ENCODE measurements at regions not wholly inside any gene's neighbourhood (a gene's known extent, or its start where the extent isn't known, plus 50 kb on each side); places are given as distances from the start of the nearest gene placed in this dataset.

- ATAC-seq (no peak), DNase-seq (no peak)
- no peaks in the 10 kb centered on the region for H3K4me1 Mint-ChIP-seq
- H3K9me3 Mint-ChIP-seq (ENCODE audit: low read depth) = peaks cover 3% of the 10 kb centered on the region
- no peak overlapping the region for H3K27ac Mint-ChIP-seq
- no peaks in the 10 kb centered on the region for H3K36me3 Mint-ChIP-seq (ENCODE audit: low read depth)
- no peak overlapping the region for H3K4me3 Mint-ChIP-seq
- ChIA-PET POLR2A (no interaction called here), CTCF (no interaction called here)
- peaks cover 8% of the 10 kb centered on the region for H3K27me3 Mint-ChIP-seq
- intact Hi-C loops (cut with DNase I, micrococcal nuclease) = no loop called here
These were observed 424.7 kb upstream of the TMPO start for GRCh38 chr12:98090731-98091130.

- intact Hi-C loops (cut with DNase I, micrococcal nuclease) = no loop called here
- ChIA-PET POLR2A (no interaction called here), CTCF (no interaction called here)
- H3K4me1 Mint-ChIP-seq = no peaks in the 10 kb centered on the region
- H3K9me3 Mint-ChIP-seq (ENCODE audit: low read depth) = no peaks in the 10 kb centered on the region
- H3K27me3 Mint-ChIP-seq = peaks cover 6% of the 10 kb centered on the region
- DNase-seq (no peak), ATAC-seq (no peak)
- no peak overlapping the region for H3K4me3 Mint-ChIP-seq
- no peak overlapping the region for H3K27ac Mint-ChIP-seq
- no peaks in the 10 kb centered on the region for H3K36me3 Mint-ChIP-seq (ENCODE audit: low read depth)
These were observed 419.0 kb upstream of the TMPO start for GRCh38 chr12:98096436-98096835.

DNA sequence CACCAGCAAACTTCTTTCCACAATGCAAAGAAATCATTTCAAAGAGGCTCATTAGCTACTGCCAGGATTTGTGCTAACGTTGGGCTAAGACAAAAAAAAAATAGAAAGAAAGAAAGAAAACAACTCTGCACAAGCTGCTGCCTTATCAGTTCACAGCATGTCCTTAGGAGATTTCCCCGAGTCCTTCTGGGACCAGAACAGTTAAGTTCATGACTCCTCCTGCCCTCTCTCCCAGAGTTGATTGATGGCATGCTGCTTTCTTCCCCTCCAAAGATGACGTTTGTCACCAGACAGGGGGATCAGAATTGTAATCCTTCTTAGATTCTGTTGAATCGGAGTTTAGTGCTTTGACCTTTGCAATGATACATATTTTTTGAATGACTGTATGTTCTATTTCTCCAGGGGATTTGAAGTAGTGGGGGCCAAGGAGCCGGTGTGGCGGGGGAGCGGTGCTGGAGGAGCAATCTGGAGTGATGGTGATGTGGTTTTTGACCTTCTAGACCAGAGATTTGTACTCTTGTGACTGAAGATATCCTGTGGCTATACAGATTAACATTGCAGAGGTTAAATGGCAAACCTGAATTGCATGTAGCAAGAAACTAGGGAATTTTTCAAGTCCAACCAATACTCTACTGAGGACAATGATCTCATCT lies 409.2 kb upstream of the TMPO start:
- ChIA-PET CTCF (no interaction called here), POLR2A (no interaction called here)
- ATAC-seq = no peak
- H3K36me3 Mint-ChIP-seq (ENCODE audit: low read depth) = no peaks in the 10 kb centered on the region
- intact Hi-C loops (cut with DNase I, micrococcal nuclease) = no loop called here
- H3K27me3 Mint-ChIP-seq = peaks cover 2% of the 10 kb centered on the region
- H3K4me1 Mint-ChIP-seq = no peaks in the 10 kb centered on the region
- DNase-seq = no peak
- no peak overlapping the region for H3K27ac Mint-ChIP-seq
- no peak overlapping the region for H3K4me3 Mint-ChIP-seq
- H3K9me3 Mint-ChIP-seq (ENCODE audit: low read depth) = no peaks in the 10 kb centered on the region

GRCh38 chr12:98109266-98109665 lies 406.1 kb upstream of the TMPO start:
- intact Hi-C loops (cut with DNase I, micrococcal nuclease) = no loop called here
- POLR2A ChIA-PET = no interaction called here
- ATAC-seq (no peak), DNase-seq (no peak)
- CTCF ChIA-PET = no interaction called here
- H3K4me3 Mint-ChIP-seq = no peak overlapping the region
- no peaks in the 10 kb centered on the region for H3K4me1 Mint-ChIP-seq
- no peak overlapping the region for H3K27ac Mint-ChIP-seq
- no peaks in the 10 kb centered on the region for H3K9me3 Mint-ChIP-seq (ENCODE audit: low read depth)
- H3K36me3 Mint-ChIP-seq (ENCODE audit: low read depth) = no peaks in the 10 kb centered on the region
- H3K27me3 Mint-ChIP-seq = peaks cover 2% of the 10 kb centered on the region

DNA sequence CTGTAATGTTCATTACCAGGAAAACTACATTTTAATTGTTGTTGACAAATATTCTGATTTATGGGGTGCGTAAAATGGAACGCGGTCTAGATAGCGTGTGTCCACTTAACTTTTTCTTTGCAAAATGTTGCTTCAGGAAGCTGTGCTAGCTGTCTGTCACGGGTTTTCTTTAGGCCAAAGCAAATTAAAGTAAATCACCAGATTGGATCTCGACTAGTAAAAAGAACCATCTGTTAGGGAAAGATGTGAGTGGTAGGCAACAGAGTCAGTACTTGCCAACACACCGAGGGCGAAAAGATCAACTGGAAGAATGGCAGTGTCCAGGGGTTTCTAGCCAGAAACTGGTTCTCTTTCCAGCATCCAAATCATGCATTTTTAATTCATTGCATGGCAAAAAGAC lies 404.9 kb upstream of the TMPO start:
- Mint-ChIP-seq H3K27me3 (no peaks in the 10 kb centered on the region), H3K4me1 (no peaks in the 10 kb centered on the region), H3K4me3 (no peak overlapping the region), H3K9me3 (ENCODE audit: low read depth) (no peaks in the 10 kb centered on the region), H3K27ac (no peak overlapping the region), H3K36me3 (ENCODE audit: low read depth) (no peaks in the 10 kb centered on the region)
- ATAC-seq (no peak), DNase-seq (no peak)
- intact Hi-C loops (cut with DNase I, micrococcal nuclease) = no loop called here
- ChIA-PET CTCF (no interaction called here), POLR2A (no interaction called here)

- no peaks in the 10 kb centered on the region for H3K36me3 Mint-ChIP-seq (ENCODE audit: low read depth)
- H3K4me3 Mint-ChIP-seq = no peak overlapping the region
- CTCF ChIA-PET = no interaction called here
- no peak overlapping the region for H3K27ac Mint-ChIP-seq
- no peak for ATAC-seq
- no peak for DNase-seq
- peaks cover 2% of the 10 kb centered on the region for H3K27me3 Mint-ChIP-seq
- intact Hi-C loops (cut with DNase I, micrococcal nuclease) = no loop called here
- no peaks in the 10 kb centered on the region for H3K4me1 Mint-ChIP-seq
- no peaks in the 10 kb centered on the region for H3K9me3 Mint-ChIP-seq (ENCODE audit: low read depth)
- POLR2A ChIA-PET = no interaction called here
These were observed 401.8 kb upstream of the TMPO start for GRCh38 chr12:98113548-98113947.

DNA sequence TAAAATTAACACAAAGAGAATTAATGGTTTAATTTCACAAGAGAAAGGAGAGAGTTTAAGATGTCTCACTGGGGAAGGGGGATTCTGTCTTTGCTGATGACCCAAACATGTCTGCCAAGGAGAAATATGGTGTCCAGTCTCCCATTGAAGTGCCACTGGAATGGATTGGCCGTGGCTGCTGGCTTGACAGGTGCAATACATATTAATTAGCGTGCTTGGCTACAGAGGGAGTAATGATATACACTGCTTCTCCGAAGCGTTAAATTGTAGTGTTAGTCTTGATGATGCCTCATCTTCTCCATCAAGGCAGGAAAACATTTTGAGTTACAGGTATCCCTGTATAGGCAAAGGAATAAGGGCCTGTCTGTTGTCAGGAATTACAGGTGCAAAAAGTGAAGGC lies 393.4 kb upstream of the TMPO start:
- intact Hi-C loops (cut with DNase I, micrococcal nuclease) = no loop called here
- DNase-seq (no peak), ATAC-seq (no peak)
- POLR2A ChIA-PET = no interaction called here
- CTCF ChIA-PET = no interaction called here
- Mint-ChIP-seq H3K27me3 (peaks cover 4% of the 10 kb centered on the region), H3K4me1 (no peaks in the 10 kb centered on the region), H3K36me3 (ENCODE audit: low read depth) (no peaks in the 10 kb centered on the region), H3K27ac (no peak overlapping the region), H3K4me3 (no peak overlapping the region), H3K9me3 (ENCODE audit: low read depth) (no peaks in the 10 kb centered on the region)

DNA sequence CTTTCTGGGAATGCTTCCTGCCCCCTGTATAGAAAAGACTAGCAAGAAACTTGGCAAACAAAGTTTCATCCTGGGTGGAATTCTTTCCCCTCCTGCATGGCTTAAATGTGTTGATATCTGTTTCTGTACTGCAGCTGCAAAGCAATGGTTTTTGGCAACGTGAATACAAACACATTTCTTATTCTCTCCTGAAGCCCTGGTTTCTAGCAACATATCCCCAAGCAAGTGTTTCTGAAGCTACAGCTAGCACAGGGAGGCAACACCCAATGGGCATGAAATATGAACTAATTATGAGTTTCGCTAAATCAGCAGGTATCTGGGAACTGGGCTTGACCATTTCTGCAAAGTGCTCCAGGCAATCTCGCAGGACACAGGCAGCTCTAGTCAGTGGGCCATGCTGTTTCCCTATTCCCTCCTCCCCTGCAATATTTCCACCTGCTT lies 392.3 kb upstream of the TMPO start:
- POLR2A ChIA-PET = no interaction called here
- Mint-ChIP-seq H3K27me3 (peaks cover 6% of the 10 kb centered on the region), H3K9me3 (ENCODE audit: low read depth) (no peaks in the 10 kb centered on the region), H3K4me1 (no peaks in the 10 kb centered on the region), H3K4me3 (no peak overlapping the region), H3K27ac (no peak overlapping the region), H3K36me3 (ENCODE audit: low read depth) (no peaks in the 10 kb centered on the region)
- no peak for DNase-seq
- intact Hi-C loops (cut with DNase I, micrococcal nuclease) = no loop called here
- ATAC-seq = no peak
- CTCF ChIA-PET = no interaction called here

DNA sequence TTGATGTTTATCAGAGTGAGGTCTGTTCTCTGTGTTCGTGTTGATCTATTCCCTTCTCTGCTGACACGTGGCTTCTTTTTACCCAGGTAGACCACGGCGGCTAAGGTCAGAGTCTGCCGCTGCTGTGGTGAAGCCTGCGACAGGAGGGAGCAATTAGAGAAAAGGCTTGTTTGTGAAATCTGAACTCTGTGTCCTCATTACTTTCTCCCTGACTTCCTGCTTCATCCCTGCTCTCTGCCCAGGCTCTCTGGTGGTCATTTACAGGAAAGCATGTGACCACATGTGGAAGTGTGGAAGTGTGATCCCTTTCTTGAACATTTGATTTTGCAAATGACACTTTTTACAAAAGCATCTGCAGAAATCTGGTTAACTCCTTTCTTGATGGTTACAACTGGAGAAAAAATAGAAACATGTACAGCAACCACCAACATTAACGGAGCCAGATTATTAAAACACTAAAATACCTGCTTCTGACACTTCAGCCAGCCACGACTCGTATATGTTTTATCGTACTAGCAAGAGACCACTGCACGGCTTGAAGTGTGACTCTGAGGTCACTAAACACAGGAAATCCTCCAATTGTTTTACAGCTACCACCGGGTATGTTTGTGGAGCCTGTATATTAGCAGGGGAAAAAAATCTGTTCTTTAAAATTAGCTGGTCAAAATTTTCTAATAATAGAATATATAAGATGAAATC lies 388.6 kb upstream of the TMPO start:
- ChIA-PET CTCF (interaction anchor here (0.6 to 0.7 kb wide), 2 partner anchors 9 to 35 kb away, joined by 3 read pairs; no protein-coding TSS in a partner anchor), POLR2A (no interaction called here)
- DNase-seq (no peak), ATAC-seq (no peak)
- intact Hi-C loops (cut with DNase I, micrococcal nuclease) = no loop called here
- Mint-ChIP-seq H3K27ac (no peak overlapping the region), H3K9me3 (ENCODE audit: low read depth) (no peaks in the 10 kb centered on the region), H3K27me3 (peaks cover 13% of the 10 kb centered on the region), H3K36me3 (ENCODE audit: low read depth) (no peaks in the 10 kb centered on the region), H3K4me3 (no peak overlapping the region), H3K4me1 (no peaks in the 10 kb centered on the region)

DNA sequence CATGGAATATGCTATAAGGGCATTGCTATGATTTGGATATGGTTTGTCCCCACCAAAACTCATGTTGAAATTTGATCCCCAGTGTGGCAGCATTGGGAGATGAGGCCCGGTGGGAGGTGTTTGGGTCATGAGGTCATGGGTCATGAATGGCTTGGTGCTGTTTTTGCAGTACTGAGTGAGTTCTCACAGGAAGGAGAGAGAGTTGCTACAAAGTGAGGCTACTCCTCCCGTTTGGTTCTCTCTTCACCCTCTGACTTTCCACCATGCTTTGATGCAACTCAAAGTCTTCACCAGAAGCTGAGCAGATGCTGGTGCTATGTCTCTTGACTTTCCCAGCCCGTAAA lies 388.1 kb upstream of the TMPO start:
- DNase-seq (no peak), ATAC-seq (no peak)
- H3K27me3 Mint-ChIP-seq = peaks cover 14% of the 10 kb centered on the region
- H3K36me3 Mint-ChIP-seq (ENCODE audit: low read depth) = no peaks in the 10 kb centered on the region
- intact Hi-C loops (cut with DNase I, micrococcal nuclease) = no loop called here
- no peaks in the 10 kb centered on the region for H3K4me1 Mint-ChIP-seq
- ChIA-PET POLR2A (no interaction called here), CTCF (interaction anchor here (0.7 kb wide), 1 partner anchor 35 kb away, joined by 3 read pairs; no protein-coding TSS in a partner anchor)
- H3K27ac Mint-ChIP-seq = no peak overlapping the region
- H3K9me3 Mint-ChIP-seq (ENCODE audit: low read depth) = no peaks in the 10 kb centered on the region
- no peak overlapping the region for H3K4me3 Mint-ChIP-seq

DNA sequence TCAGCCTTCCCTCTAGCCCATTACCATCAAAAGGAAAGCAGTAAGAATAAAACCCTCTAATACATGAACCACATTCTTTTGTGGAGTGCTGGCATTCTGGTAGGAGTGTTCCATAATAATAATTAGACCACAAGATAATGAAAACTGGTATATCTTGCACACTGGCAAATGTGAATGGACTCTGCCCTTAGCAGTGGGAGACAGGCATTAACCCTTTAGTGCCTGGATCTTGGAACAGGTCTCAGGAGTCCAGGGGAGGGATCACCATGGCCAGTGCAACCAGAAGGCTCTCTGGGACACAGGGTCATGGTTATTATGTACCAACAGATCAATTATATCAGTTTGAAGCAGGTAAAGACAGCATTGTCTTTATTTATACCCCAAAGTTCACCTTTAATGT lies 387.5 kb upstream of the TMPO start:
- peaks cover 14% of the 10 kb centered on the region for H3K27me3 Mint-ChIP-seq
- intact Hi-C loops (cut with DNase I, micrococcal nuclease) = no loop called here
- DNase-seq (no peak), ATAC-seq (no peak)
- POLR2A ChIA-PET = no interaction called here
- no peaks in the 10 kb centered on the region for H3K9me3 Mint-ChIP-seq (ENCODE audit: low read depth)
- no peaks in the 10 kb centered on the region for H3K4me1 Mint-ChIP-seq
- no peak overlapping the region for H3K27ac Mint-ChIP-seq
- H3K36me3 Mint-ChIP-seq (ENCODE audit: low read depth) = no peaks in the 10 kb centered on the region
- CTCF ChIA-PET = interaction anchor here (0.7 kb wide), 1 partner anchor 34 kb away, joined by 3 read pairs; no protein-coding TSS in a partner anchor
- no peak overlapping the region for H3K4me3 Mint-ChIP-seq

DNA sequence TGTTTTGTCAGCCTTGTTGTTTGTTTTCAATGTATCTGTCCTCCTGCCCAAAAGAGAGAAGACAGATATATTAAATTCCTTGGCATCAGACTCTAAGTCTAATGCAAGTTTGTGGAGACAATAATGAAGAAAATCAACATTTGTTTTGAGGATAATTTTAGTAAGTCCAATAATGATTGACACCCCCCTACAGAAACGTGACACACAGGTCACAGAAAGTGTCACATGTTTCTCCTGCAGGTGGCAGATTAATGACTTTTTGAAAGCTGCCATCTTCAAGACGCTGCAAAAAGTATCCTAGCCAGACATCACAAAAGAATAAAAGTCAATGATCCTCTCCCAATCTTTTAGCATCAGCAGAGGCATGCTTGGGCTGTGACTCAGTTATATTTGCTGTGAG lies 378.8 kb upstream of the TMPO start:
- H3K9me3 Mint-ChIP-seq (ENCODE audit: low read depth) = no peaks in the 10 kb centered on the region
- no peak for DNase-seq
- H3K4me3 Mint-ChIP-seq = no peak overlapping the region
- intact Hi-C loops (cut with DNase I, micrococcal nuclease) = no loop called here
- H3K36me3 Mint-ChIP-seq (ENCODE audit: low read depth) = no peaks in the 10 kb centered on the region
- H3K4me1 Mint-ChIP-seq = no peaks in the 10 kb centered on the region
- H3K27me3 Mint-ChIP-seq = peaks cover 4% of the 10 kb centered on the region
- CTCF ChIA-PET = no interaction called here
- no peak overlapping the region for H3K27ac Mint-ChIP-seq
- ATAC-seq = no peak
- POLR2A ChIA-PET = no interaction called here
